ENCODE measurements at regions not wholly inside any gene's neighbourhood (a gene's known extent, or its start where the extent isn't known, plus 50 kb on each side); places are given as distances from the start of the nearest gene placed in this dataset.

- TF ChIP-seq, protein P1, sequence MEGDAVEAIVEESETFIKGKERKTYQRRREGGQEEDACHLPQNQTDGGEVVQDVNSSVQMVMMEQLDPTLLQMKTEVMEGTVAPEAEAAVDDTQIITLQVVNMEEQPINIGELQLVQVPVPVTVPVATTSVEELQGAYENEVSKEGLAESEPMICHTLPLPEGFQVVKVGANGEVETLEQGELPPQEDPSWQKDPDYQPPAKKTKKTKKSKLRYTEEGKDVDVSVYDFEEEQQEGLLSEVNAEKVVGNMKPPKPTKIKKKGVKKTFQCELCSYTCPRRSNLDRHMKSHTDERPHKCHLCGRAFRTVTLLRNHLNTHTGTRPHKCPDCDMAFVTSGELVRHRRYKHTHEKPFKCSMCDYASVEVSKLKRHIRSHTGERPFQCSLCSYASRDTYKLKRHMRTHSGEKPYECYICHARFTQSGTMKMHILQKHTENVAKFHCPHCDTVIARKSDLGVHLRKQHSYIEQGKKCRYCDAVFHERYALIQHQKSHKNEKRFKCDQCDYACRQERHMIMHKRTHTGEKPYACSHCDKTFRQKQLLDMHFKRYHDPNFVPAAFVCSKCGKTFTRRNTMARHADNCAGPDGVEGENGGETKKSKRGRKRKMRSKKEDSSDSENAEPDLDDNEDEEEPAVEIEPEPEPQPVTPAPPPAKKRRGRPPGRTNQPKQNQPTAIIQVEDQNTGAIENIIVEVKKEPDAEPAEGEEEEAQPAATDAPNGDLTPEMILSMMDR (optimal IDR thresholded peaks at IDR 0.05 in 1 of 3, IDR thresholded peaks at IDR 0.05 in 1 of 3, conservative IDR thresholded peaks at IDR 0.05 in 1 of 3; ENCODE audit: extremely low read depth in 1 of 3, insufficient read depth in 2 of 3, low read length in 3 of 3), result no peak
- no peak for TF ChIP-seq EZH2 (IDR thresholded peaks at IDR 0.05; ENCODE audit: low read length)
Measured at GRCh38 chr10:9510626-9511025, 1456.1 kb downstream of the GATA3 start.
